Bone marrow (tissue), 2 donors: ENCODE measurements at regions not wholly inside any gene's neighbourhood (a gene's known extent, or its start where the extent isn't known, plus 50 kb on each side); places are given as distances from the start of the nearest gene placed in this dataset.
A peak's percentile ranks its signal among the peaks of the same experiment; 100 is the strongest.
"Not testable (repeated sequence)": the region's sequence is repeated elsewhere in the genome, so short reads cannot be mapped to it uniquely, and the experiment has no call there.

Source experiments
- DNase-seq, 2 donors: peaks; one replicate each; lab custom pipeline; 2025; lab: John Stamatoyannopoulos, UW

GRCh38 chr13:58488251-58488650 is 856.7 kb downstream of the PCDH17 start:
- DNase-seq = no peak

GRCh38 chr13:58495668-58496067 is 864.1 kb downstream of the PCDH17 start:
- DNase-seq = no peak

GRCh38 chr13:58500938-58501337 is 869.4 kb downstream of the PCDH17 start:
- no peak for DNase-seq

- not testable (repeated sequence) for DNase-seq
Observed at GRCh38 chr13:58504202-58504700, 872.7 kb downstream of the PCDH17 start.

GRCh38 chr13:58505262-58505920 is 873.8 kb downstream of the PCDH17 start:
- not testable (repeated sequence) for DNase-seq

- DNase-seq = no peak
Observed at GRCh38 chr13:58528351-58528750, 896.8 kb downstream of the PCDH17 start.

- no peak for DNase-seq
Observed at GRCh38 chr13:58531614-58532013, 900.1 kb downstream of the PCDH17 start.

- no peak for DNase-seq
Observed at GRCh38 chr13:58542530-58542929, 911.0 kb downstream of the PCDH17 start.

- no peak for DNase-seq
Observed at GRCh38 chr13:58547419-58547818, 915.9 kb downstream of the PCDH17 start.

- DNase-seq = no peak
Observed at GRCh38 chr13:58566176-58566575, 934.6 kb downstream of the PCDH17 start.

GRCh38 chr13:58573743-58574142 is 942.2 kb downstream of the PCDH17 start:
- DNase-seq = peak in 1 of 2 donors; percentile 95

GRCh38 chr13:58574791-58575190 is 943.2 kb downstream of the PCDH17 start:
- DNase-seq = no peak

- DNase-seq = peak in 1 of 2 donors; percentile 43
Observed at GRCh38 chr13:58579468-58579867, 947.9 kb downstream of the PCDH17 start.

- DNase-seq = no peak
Observed at GRCh38 chr13:58583966-58584365, 952.4 kb downstream of the PCDH17 start.

- DNase-seq = no peak
Observed at GRCh38 chr13:58584610-58585009, 953.1 kb downstream of the PCDH17 start.

GRCh38 chr13:58587183-58587582 is 955.6 kb downstream of the PCDH17 start:
- DNase-seq = peak in 1 of 2 donors; percentile 68

- no peak for DNase-seq
Observed at GRCh38 chr13:58592052-58592451, 960.5 kb downstream of the PCDH17 start.

GRCh38 chr13:58592786-58593185 is 961.2 kb downstream of the PCDH17 start:
- no peak for DNase-seq

- DNase-seq = no peak
Observed at GRCh38 chr13:58594747-58595600, 963.4 kb downstream of the PCDH17 start.

GRCh38 chr13:58597552-58597951 is 966.0 kb downstream of the PCDH17 start:
- no peak for DNase-seq

GRCh38 chr13:58598241-58598640 is 966.7 kb downstream of the PCDH17 start:
- DNase-seq = no peak

- no peak for DNase-seq
Observed at GRCh38 chr13:58611117-58611516, 979.6 kb downstream of the PCDH17 start.
